ENCODE measurements at regions not wholly inside any gene's neighbourhood (a gene's known extent, or its start where the extent isn't known, plus 50 kb on each side); places are given as distances from the start of the nearest gene placed in this dataset.

- TF ChIP-seq, protein P1, sequence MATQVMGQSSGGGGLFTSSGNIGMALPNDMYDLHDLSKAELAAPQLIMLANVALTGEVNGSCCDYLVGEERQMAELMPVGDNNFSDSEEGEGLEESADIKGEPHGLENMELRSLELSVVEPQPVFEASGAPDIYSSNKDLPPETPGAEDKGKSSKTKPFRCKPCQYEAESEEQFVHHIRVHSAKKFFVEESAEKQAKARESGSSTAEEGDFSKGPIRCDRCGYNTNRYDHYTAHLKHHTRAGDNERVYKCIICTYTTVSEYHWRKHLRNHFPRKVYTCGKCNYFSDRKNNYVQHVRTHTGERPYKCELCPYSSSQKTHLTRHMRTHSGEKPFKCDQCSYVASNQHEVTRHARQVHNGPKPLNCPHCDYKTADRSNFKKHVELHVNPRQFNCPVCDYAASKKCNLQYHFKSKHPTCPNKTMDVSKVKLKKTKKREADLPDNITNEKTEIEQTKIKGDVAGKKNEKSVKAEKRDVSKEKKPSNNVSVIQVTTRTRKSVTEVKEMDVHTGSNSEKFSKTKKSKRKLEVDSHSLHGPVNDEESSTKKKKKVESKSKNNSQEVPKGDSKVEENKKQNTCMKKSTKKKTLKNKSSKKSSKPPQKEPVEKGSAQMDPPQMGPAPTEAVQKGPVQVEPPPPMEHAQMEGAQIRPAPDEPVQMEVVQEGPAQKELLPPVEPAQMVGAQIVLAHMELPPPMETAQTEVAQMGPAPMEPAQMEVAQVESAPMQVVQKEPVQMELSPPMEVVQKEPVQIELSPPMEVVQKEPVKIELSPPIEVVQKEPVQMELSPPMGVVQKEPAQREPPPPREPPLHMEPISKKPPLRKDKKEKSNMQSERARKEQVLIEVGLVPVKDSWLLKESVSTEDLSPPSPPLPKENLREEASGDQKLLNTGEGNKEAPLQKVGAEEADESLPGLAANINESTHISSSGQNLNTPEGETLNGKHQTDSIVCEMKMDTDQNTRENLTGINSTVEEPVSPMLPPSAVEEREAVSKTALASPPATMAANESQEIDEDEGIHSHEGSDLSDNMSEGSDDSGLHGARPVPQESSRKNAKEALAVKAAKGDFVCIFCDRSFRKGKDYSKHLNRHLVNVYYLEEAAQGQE (IDR thresholded peaks at IDR 0.05; ENCODE audit: low read depth): no peak
- TF ChIP-seq YY1 (IDR thresholded peaks at IDR 0.05; ENCODE audit: extremely low read depth, insufficient replicate concordance, low read depth, low read length): no peak
- no peak for TF ChIP-seq POLR2A (IDR thresholded peaks at IDR 0.05; ENCODE audit: borderline replicate concordance, extremely low read depth, insufficient read depth, insufficient read length)
- no peak for TF ChIP-seq SRF (IDR thresholded peaks at IDR 0.05; ENCODE audit: low read depth)
- TF ChIP-seq MAX (IDR thresholded peaks at IDR 0.05): no peak
- TF ChIP-seq POLR2AphosphoS5 (IDR thresholded peaks at IDR 0.05; ENCODE audit: low read depth, low read length): no peak
- TF ChIP-seq EZH2 (IDR thresholded peaks at IDR 0.05): no peak
Measured at GRCh38 chr15:55106155-55106554, 90.6 kb downstream of the RSL24D1 start (continued).

DNA sequence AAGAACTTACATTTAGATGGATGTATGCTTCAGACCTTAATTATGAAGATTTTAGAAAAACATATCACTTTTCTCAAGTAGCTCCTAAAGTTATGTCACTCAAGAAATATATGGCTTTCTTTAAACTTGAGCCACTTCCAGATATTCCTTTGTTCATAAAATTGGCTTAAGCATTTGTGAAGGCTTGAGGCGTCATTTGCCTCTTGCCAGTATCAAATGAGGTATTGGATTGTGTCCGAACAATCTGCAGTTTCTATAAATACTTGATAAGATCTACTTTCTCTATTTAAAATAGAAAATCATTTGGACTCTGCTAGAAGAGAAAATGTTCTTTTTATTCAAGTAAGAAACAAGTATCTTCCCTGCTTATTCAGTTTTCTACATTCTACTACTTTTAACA lies 102.6 kb downstream of the RSL24D1 start:
- no TSS peak for BruUV-seq (replicated peaks)
- H3K9me3 ChIP-seq (ENCODE audit: control insufficient read depth in 1 of 2, insufficient read depth in 1 of 2, low read depth in 1 of 2, low read length in 2 of 2): no peaks in the 10 kb centered on the region
- CTCF ChIA-PET: no interaction called here

More for the DNA sequence above, 102.6 kb downstream of the RSL24D1 start:
- H3K9me2 ChIP-seq (ENCODE audit: insufficient read depth): no peaks in the 10 kb centered on the region
- H2AFZ ChIP-seq (ENCODE audit: low read depth, low read length, poor library complexity, severe bottlenecking): no peak overlapping the region
- no peaks in the 10 kb centered on the region for H3K4me1 ChIP-seq (ENCODE audit: control insufficient read depth in 1 of 2, insufficient read depth in 2 of 2, low read length in 2 of 2)
- no peak overlapping the region for H3K4me2 ChIP-seq (ENCODE audit: low read length)
- H3K27ac ChIP-seq (ENCODE audit: low read depth, low read length): no peak overlapping the region
- TF ChIP-seq CBX3 (IDR thresholded peaks at IDR 0.05; ENCODE audit: low read depth) (no peak), EZH2phosphoT487 (IDR thresholded peaks at IDR 0.05; ENCODE audit: borderline replicate concordance) (no peak), TCF7L2 (IDR thresholded peaks at IDR 0.05; ENCODE audit: borderline replicate concordance, extremely low read depth, insufficient read depth, insufficient read length) (no peak), POLR2A (IDR thresholded peaks at IDR 0.05; ENCODE audit: borderline replicate concordance, extremely low read depth, insufficient read depth, insufficient read length) (no peak)
- TF ChIP-seq, protein P2, sequence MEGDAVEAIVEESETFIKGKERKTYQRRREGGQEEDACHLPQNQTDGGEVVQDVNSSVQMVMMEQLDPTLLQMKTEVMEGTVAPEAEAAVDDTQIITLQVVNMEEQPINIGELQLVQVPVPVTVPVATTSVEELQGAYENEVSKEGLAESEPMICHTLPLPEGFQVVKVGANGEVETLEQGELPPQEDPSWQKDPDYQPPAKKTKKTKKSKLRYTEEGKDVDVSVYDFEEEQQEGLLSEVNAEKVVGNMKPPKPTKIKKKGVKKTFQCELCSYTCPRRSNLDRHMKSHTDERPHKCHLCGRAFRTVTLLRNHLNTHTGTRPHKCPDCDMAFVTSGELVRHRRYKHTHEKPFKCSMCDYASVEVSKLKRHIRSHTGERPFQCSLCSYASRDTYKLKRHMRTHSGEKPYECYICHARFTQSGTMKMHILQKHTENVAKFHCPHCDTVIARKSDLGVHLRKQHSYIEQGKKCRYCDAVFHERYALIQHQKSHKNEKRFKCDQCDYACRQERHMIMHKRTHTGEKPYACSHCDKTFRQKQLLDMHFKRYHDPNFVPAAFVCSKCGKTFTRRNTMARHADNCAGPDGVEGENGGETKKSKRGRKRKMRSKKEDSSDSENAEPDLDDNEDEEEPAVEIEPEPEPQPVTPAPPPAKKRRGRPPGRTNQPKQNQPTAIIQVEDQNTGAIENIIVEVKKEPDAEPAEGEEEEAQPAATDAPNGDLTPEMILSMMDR (IDR thresholded peaks at IDR 0.05 in 2 of 3, conservative IDR thresholded peaks at IDR 0.05 in 1 of 3; ENCODE audit: borderline replicate concordance in 1 of 3, insufficient read depth in 1 of 3, low read depth in 2 of 3, low read length in 2 of 3): no peak
- ATAC-seq (no peak), DNase-seq (ENCODE audit: low read depth, low spot score) (no peak)
- peaks cover 4% of the 10 kb centered on the region; the same call in 1 of the 2 replicates for H3K27me3 ChIP-seq (ENCODE audit: insufficient read depth, low read length)
- no peaks in the 10 kb centered on the region for H3K36me3 ChIP-seq (ENCODE audit: control insufficient read depth in 1 of 2, insufficient read depth in 2 of 2, low read length in 2 of 2)
- intact Hi-C loops (cut with micrococcal nuclease): no loop called here
- no peaks in the 10 kb centered on the region for H4K20me1 ChIP-seq (ENCODE audit: insufficient read depth)
- no peaks in the 10 kb centered on the region for H3K79me2 ChIP-seq (ENCODE audit: insufficient read depth, low read length)
- ChIA-PET POLR2A (no interaction called here), RAD21 (ENCODE audit: low non-redundant PET in 1 of 2, low total read pairs in 2 of 2, uncharacterized antibody in 2 of 2, unreplicated experiment in 2 of 2) (no interaction called here)
- H3K4me3 ChIP-seq (replicated peaks in 1 of 2; ENCODE audit: low read depth in 1 of 2, low read length in 2 of 2): no peak overlapping the region
- H3K9ac ChIP-seq (ENCODE audit: low read length): no peak overlapping the region

Data from HCT116 (cell line).